GM23338 (cell line): ENCODE measurements at regions not wholly inside any gene's neighbourhood (a gene's known extent, or its start where the extent isn't known, plus 50 kb on each side); places are given as distances from the start of the nearest gene placed in this dataset.

Experiments
- ATAC-seq: fragments of 200-7000 bp; cut with Tn5 transposase; 3 replicates; pipeline ENCODE4 v1.9.1; 2020
- DNase-seq: peaks from one replicate; pipeline ENCODE4 v3.0.0-alpha.2; 2015; ENCODE audit warnings: low spot score
- H2AFZ ChIP-seq: fragments of 200-600 bp; sonication (generic); 2 replicates; pipeline ENCODE4 v1.8.0; 2016; ENCODE audit warnings: antibody characterized with exemption, mild to moderate bottlenecking, moderate library complexity
- H3F3A ChIP-seq: fragments of 200-600 bp; sonication (generic); replicated peaks from 2 replicates; pipeline ENCODE4 v1.8.0; 2017; ENCODE audit warnings: antibody characterized with exemption, mixed run types, low read depth
- H3K27ac ChIP-seq: fragments of 200-600 bp; sonication (generic); 2 replicates; pipeline ENCODE4 v1.6.1; 2016; ENCODE audit warnings: low read depth
- H3K27me3 ChIP-seq: fragments of 200-600 bp; sonication (generic); 2 replicates; pipeline ENCODE4 v1.8.0; 2016; ENCODE audit warnings: mild to moderate bottlenecking, mixed run types, moderate library complexity; ENCODE audit not compliant: insufficient read depth
- H3K36me3 ChIP-seq: fragments of 200-600 bp; sonication (generic); 2 replicates; pipeline ENCODE4 v1.8.0; 2016; ENCODE audit warnings: mild to moderate bottlenecking; ENCODE audit not compliant: insufficient read depth
- H3K4me1 ChIP-seq: fragments of 200-600 bp; sonication (generic); 2 replicates; pipeline ENCODE4 v1.8.0; 2016; ENCODE audit warnings: mild to moderate bottlenecking, moderate library complexity; ENCODE audit not compliant: insufficient read depth
- H3K4me2 ChIP-seq: fragments of 200-600 bp; sonication (generic); 2 replicates; pipeline ENCODE4 v1.7.1; 2017; ENCODE audit warnings: mixed run types
- H3K4me3 ChIP-seq: fragments of 200-600 bp; sonication (generic); 2 replicates; pipeline ENCODE4 v1.6.1; 2016; ENCODE audit warnings: mixed run types
- H3K79me2 ChIP-seq: fragments of 200-600 bp; sonication (generic); replicated peaks from 2 replicates; pipeline ENCODE4 v1.8.0; 2017; ENCODE audit warnings: mild to moderate bottlenecking; ENCODE audit not compliant: insufficient read depth
- H3K9me2 ChIP-seq: fragments of 200-600 bp; sonication (generic); 2 replicates; pipeline ENCODE4 v1.8.0; 2017; ENCODE audit not compliant: insufficient read depth
- H4K20me1 ChIP-seq: fragments of 200-600 bp; sonication (generic); replicated peaks from 2 replicates; pipeline ENCODE4 v1.8.0; 2017; ENCODE audit warnings: mild to moderate bottlenecking; ENCODE audit not compliant: insufficient read depth
- H3K27ac Mint-ChIP-seq: 2 replicates; pipeline ENCODE4 v1.8.0; 2020; ENCODE audit warnings: inconsistent platforms, mild to moderate bottlenecking, moderate library complexity, mixed read lengths
- H3K27me3 Mint-ChIP-seq: 3 replicates; pipeline ENCODE4 v1.8.0; 2022; ENCODE audit warnings: low read depth, mild to moderate bottlenecking, moderate library complexity, mixed read lengths, inconsistent platforms; ENCODE audit not compliant: insufficient read depth, poor library complexity
- H3K36me3 Mint-ChIP-seq: 3 replicates; pipeline ENCODE4 v1.8.0; 2021; ENCODE audit warnings: low read depth, mild to moderate bottlenecking, inconsistent platforms, moderate library complexity, mixed read lengths
- H3K4me1 Mint-ChIP-seq: 3 replicates; pipeline ENCODE4 v1.8.0; 2020; ENCODE audit warnings: mild to moderate bottlenecking, inconsistent platforms, mixed read lengths
- H3K4me3 Mint-ChIP-seq: 3 replicates; pipeline ENCODE4 v1.8.0; 2021; ENCODE audit warnings: moderate library complexity, mild to moderate bottlenecking, inconsistent platforms, mixed read lengths
- H3K9me3 Mint-ChIP-seq: 3 replicates; pipeline ENCODE4 v1.8.0; 2020; ENCODE audit warnings: moderate library complexity, mild to moderate bottlenecking, inconsistent platforms, mixed read lengths
- CREB1 ChIP-seq: fragments of 250-450 bp; sonication (Bioruptor Pico); IDR thresholded peaks from 2 replicates; pipeline ENCODE4 v1.5.0; 2020; ENCODE audit warnings: low read depth, mild to moderate bottlenecking, moderate library complexity
- ETS1 ChIP-seq: IDR thresholded peaks from 2 replicates; pipeline ENCODE4 v1.6.1; 2016; ENCODE audit warnings: antibody characterized with exemption
- EZH2 ChIP-seq: fragments of 200-600 bp; sonication (generic); IDR thresholded peaks from one replicate; pipeline ENCODE4 v1.8.0; 2017; ENCODE audit warnings: antibody characterized with exemption, mild to moderate bottlenecking, low read depth; ENCODE audit not compliant: unreplicated experiment
- EZH2phosphoT487 ChIP-seq: fragments of 200-600 bp; sonication (generic); IDR thresholded peaks from one replicate; pipeline ENCODE4 v1.8.1; 2018; ENCODE audit warnings: antibody characterized with exemption; ENCODE audit not compliant: unreplicated experiment
- JUNB ChIP-seq: IDR thresholded peaks from one replicate; pipeline ENCODE4 v1.6.1; 2016; ENCODE audit warnings: antibody characterized with exemption; ENCODE audit not compliant: unreplicated experiment
- NANOG ChIP-seq: IDR thresholded peaks from 2 replicates; pipeline ENCODE4 v1.6.1; 2016; ENCODE audit warnings: antibody characterized with exemption, borderline replicate concordance
- POLR2AphosphoS5 ChIP-seq: IDR thresholded peaks from 2 replicates; pipeline ENCODE4 v1.6.1; 2016; ENCODE audit warnings: antibody characterized with exemption, low read depth
- REST ChIP-seq: IDR thresholded peaks from one replicate; pipeline ENCODE4 v1.6.1; 2018; ENCODE audit warnings: antibody characterized with exemption; ENCODE audit not compliant: unreplicated experiment
- STAT1 ChIP-seq: IDR thresholded peaks from one replicate; pipeline ENCODE4 v1.6.1; 2016; ENCODE audit warnings: antibody characterized with exemption; ENCODE audit not compliant: unreplicated experiment
- ZNF114 ChIP-seq: fragments of 250-450 bp; sonication (Bioruptor Pico); IDR thresholded peaks from 2 replicates; pipeline ENCODE4 v1.5.0; 2020; ENCODE audit warnings: mild to moderate bottlenecking, moderate library complexity
- ZNF462 ChIP-seq: fragments of 250-450 bp; sonication (Bioruptor Pico); IDR thresholded peaks from 2 replicates; pipeline ENCODE4 v1.5.0; 2020; ENCODE audit warnings: mild to moderate bottlenecking, moderate library complexity

- H3K27ac Mint-ChIP-seq: no peak overlapping the region
- H3K4me3 Mint-ChIP-seq: no peak overlapping the region
- Histone ChIP-seq H2AFZ (no peak overlapping the region), H3K27me3 (no peaks in the 10 kb centered on the region), H3K36me3 (no peaks in the 10 kb centered on the region), H3K27ac (no peak overlapping the region), H4K20me1 (no peaks in the 10 kb centered on the region), H3K9me2 (0 out of 2 replicates have a peak, but pooled peaks cover 5% of the 10 kb centered on the region), H3F3A (no peaks in the 10 kb centered on the region), H3K4me1 (peaks cover 7% of the 10 kb centered on the region; the same call in 1 of the 2 replicates), H3K4me2 (no peak overlapping the region), H3K79me2 (no peaks in the 10 kb centered on the region), H3K4me3 (no peak overlapping the region)
- H3K9me3 Mint-ChIP-seq: no peaks in the 10 kb centered on the region
- H3K4me1 Mint-ChIP-seq: peaks cover 22% of the 10 kb centered on the region; the same call in 2 of the 3 replicates
- DNase-seq: no peak
- ATAC-seq: no peak
- peaks cover 3% of the 10 kb centered on the region for H3K27me3 Mint-ChIP-seq
- H3K36me3 Mint-ChIP-seq: no peaks in the 10 kb centered on the region
- TF ChIP-seq NANOG (no peak), STAT1 (no peak), EZH2 (no peak), ZNF114 (CRISPR knock-in tag) (no peak), ETS1 (no peak), REST (no peak), EZH2phosphoT487 (no peak), CREB1 (CRISPR knock-in tag) (no peak), JUNB (no peak), ZNF462 (CRISPR knock-in tag) (no peak), POLR2AphosphoS5 (no peak)
Measured at GRCh38 chr3:22276351-22276750, 525.3 kb upstream of the ZNF385D start.
